Superior temporal gyrus (tissue), 1 donor: ENCODE measurements at regions not wholly inside any gene's neighbourhood (a gene's known extent, or its start where the extent isn't known, plus 50 kb on each side); places are given as distances from the start of the nearest gene placed in this dataset.
"Not testable (repeated sequence)": the region's sequence is repeated elsewhere in the genome, so short reads cannot be mapped to it uniquely, and the experiment has no call there.

Experiments
- DNase-seq: peaks from one replicate; pipeline ENCODE4 v3.0.0-alpha.2; 2016; ENCODE audit errors: extremely low spot score

DNA sequence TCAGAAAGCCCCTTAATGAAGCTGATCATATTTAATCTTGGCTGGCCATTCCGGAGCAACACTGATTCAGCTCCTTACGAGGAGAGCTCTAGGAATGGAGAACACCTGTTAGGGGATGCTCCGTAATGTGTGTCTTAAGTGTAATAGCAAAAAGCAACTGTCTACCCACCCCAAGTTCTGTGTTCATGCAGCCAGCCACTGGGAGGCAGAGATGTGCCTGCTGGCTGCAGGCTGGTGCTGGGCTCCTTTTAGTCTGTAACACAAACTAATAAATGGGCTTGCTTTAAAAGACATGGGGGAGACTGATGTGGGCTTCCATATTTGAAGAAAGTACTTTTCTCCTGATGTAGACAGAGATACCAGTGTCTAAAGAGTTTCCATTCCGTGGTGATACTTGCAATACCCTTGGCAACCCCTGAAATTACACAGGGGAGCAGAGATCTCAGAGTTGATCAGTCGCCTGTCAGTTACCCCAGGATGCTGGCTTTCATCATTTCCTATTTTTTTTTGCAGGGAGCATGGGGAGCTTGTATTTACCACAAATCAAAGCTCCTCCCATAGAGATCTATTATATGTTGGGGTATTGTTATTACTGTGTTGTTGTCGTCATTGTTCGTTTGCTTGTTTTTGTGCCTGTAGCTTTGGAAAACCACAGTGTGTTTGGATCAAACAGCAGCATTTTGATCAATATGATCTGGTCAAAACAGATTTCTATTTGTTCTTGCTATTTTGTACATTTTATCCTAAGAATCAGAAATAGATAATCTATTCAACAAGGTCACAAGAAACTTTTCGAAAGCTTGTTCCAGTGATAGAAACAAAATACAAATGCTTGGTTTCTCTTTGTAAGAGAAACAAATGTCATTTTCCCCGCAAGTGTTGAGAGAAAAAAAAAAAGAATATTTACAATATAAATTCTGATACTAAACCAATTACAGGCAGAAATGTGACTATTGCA lies 65.8 kb downstream of the MTX3 start:
- no peak for DNase-seq

- no peak for DNase-seq
These were observed 67.6 kb downstream of the MTX3 start for GRCh38 chr5:79923431-79923830.

DNA sequence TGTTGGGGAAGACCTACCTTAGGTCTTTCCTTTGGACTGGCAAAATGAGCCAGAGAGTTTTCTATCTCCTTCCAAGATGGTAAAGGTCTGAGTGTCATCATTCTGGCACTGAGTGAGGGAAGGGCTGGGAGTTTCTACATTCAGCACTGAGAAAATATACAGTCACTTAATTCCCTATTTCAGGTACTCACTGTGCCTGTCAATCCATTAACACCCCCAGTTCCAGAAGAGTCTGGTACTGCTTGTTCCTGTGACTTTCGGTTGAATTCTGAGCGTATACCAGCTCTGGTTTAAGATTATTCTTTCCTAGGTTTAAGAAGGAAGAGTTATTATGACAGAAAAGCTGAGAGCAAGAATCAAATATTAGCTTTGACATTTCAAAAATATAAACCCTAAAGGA lies 68.4 kb downstream of the MTX3 start:
- no peak for DNase-seq

DNA sequence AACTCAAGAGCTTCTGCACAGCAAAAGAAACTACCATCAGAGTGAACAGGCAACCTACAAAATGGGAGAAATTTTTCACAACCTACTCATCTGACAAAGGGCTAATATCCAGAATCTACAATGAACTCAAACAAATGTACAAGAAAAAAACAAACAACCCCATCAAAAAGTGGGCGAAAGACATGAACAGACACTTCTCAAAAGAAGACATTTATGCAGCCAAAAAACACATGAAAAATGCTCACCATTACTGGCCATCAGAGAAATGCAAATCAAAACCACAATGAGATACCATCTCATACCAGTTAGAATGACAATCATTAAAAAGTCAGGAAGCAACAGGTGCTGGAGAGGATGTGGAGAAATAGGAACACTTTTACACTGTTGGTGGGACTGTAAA lies 83.6 kb downstream of the MTX3 start:
- DNase-seq: not testable (repeated sequence)

DNA sequence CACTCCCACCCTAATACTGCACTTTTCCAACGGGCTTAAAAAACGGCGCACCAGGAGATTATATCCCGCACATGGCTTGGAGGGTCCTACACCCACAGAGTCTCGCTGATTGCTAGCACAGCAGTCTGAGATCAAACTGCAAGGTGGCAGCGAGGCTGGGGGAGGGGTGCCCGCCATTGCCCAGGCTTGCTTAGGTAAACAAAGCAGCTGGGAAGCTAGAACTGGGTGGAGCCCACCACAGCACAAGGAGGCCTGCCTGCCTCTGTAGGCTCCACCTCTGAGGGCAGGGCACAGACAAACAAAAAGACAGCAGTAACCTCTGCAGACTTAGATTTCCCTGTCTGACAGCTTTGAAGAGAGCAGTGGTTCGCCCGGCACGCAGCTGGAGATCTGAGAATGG lies 88.5 kb downstream of the MTX3 start:
- not testable (repeated sequence) for DNase-seq

DNA sequence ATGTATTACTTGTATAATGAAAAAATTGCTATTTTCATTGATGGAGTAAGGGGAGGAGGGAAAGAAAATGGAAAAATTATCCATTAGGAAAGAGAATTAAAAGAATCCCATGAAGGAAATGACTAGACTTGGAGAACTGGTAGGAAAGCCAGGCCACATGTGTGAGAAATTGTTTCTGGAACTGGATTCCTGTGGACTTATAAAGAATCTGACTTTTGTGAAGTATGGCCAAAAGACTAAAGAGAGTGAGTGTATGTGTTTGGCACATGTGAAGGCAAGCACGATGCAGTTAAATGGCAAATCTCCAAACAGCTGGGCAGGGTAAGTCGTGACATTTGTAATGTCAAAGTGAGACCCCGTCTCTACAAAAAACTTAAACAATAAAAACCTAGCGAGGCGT lies 89.4 kb downstream of the MTX3 start:
- no peak for DNase-seq

DNA sequence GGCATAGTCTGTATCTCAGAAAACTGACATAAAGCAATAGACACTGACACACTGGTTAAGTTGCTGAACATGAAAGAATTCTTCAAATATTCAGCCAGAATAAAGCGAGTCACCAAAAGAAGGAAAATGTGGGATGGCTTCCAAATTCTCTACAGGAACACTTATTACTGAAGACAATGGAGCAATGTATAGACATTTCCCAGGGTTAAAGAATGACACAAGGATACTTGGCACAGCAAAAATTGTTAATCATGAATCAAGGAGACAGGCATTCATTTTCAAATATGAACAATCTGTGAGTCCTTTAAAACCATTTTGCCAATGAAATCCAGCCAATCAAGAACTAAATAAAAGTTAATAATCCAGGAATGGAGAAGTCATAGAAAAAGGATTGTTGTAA lies 92.5 kb downstream of the MTX3 start:
- no peak for DNase-seq

GRCh38 chr5:79893976-79894375 lies 97.1 kb downstream of the MTX3 start:
- DNase-seq: no peak

DNA sequence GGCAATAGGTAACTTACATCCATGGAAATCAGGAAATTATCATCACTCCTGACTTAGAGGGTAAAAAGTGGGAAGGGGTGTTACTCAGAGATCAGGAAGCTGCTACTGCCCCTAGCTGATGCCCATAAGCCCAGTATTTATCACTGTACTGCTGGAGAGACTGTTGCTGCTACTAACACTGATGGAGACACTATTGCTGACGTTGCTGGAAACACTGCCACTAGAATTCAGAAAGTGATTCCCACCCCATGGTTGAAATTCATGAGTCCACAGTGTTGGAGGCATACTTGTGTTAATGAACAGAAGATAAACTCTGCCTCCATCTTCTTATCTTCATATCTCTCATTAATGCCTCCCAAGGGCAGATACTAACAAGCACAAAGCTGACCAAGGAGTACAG lies 97.6 kb downstream of the MTX3 start:
- no peak for DNase-seq

DNA sequence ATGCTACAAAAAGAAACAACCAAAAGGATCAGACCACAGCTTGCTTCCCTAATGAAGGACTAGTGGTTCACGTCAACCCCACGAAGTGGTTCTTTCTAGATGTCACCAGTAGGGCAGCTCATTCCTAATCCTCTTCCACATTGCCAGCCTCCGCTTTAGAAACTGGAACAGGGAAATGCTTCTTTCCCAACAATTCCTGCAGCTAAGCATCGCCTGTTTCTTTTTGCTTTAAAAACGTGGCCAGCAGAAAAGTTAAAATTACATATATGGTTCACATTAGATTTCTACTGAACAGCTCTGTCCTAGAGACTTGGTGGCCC lies 100.2 kb downstream of the MTX3 start:
- no peak for DNase-seq

DNA sequence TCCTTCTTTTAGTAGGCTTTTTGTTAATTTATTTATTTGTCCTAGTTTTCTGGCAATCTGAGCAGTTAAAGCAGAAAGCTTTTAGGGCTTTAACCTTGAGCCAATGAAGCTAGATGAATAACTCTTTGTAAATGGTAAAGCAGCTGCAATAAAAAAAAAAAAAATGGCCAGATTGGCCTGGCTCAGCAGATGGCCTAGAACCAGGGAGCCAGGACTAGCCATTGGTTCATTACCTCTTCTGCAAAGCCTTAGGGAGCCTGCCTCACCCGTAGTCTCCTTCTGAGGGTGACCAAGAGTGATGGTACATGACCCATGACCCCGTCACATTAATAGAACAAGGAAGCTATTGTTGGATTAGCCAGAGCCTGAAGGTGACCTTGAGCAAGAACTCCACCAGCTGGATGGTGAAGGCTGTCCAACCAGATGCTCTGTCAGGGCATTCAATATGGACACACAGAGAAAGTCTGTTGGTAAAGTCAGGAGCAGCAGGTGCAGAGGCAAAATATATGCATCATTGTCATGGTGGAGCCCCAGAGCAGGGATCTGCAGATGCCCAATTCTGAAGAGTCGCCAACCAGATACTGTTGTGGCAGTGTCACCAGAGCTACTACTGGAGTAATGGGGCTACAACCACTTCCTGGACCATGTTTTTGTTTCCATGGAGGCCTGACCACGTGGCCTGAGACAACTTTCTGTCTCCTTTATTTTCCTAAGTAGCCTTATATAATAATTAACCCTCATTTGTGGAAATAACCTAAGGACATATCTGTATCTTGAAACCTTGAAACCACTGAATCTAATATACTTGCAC lies 100.7 kb downstream of the MTX3 start:
- no peak for DNase-seq

- DNase-seq: no peak
These were observed 102.4 kb downstream of the MTX3 start for GRCh38 chr5:79888643-79889042.

DNA sequence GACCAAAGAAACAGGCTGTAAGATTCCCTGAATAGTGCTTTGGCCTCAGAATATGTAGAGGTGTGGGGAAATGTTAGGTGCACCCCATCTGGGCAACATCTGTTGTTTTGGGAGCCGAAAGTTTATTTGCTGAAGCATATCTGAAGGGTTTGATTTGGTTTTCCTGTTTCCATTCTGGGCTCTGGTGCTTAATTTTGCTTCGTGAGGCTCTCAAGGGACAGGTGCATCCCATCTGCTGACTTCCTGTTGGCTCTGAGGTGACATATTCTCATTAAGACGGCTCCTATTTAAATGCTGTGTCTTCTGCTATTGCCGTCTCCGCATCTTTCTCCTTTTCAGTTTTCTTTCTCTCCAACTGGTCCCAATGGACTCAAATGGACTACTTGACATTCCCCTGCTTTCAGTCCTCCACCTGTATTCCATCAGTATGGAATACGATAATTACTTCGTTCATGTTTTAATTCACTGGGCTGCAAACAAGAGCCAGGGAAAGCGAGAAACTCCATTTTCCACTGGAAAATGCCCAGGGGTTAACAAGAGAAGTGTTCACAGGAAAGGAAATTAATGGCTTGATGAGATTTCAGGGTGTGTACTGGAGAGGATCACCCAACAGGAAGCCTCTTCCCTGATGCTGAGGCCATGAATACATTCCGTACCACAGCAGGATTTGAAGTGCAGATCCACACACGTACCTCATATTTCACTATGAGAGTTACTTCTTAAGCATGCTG lies 104.0 kb downstream of the MTX3 start:
- DNase-seq: no peak

DNA sequence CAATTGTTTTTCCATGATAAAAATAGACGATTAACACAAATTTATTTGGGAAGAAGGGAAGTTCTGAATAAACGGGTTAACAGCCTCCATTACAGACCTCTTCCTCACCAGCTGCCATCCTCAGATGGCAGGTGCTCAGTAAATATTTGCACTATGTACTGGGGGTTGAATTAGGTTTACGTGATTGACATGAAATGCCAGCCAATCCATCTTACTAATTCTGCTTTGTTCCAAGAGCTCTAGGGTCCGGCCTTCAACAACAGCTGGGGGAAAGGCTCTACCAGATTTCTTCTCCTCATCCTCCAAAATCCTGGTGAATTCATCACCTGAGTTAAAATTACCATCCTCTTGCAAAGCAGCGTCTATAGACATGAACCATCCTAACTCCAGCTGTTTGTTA lies 104.6 kb downstream of the MTX3 start:
- DNase-seq: no peak

- DNase-seq: not testable (repeated sequence)
These were observed 111.2 kb downstream of the MTX3 start for GRCh38 chr5:79879880-79880279.

GRCh38 chr5:79878721-79879336 lies 112.2 kb downstream of the MTX3 start:
- no peak for DNase-seq

DNA sequence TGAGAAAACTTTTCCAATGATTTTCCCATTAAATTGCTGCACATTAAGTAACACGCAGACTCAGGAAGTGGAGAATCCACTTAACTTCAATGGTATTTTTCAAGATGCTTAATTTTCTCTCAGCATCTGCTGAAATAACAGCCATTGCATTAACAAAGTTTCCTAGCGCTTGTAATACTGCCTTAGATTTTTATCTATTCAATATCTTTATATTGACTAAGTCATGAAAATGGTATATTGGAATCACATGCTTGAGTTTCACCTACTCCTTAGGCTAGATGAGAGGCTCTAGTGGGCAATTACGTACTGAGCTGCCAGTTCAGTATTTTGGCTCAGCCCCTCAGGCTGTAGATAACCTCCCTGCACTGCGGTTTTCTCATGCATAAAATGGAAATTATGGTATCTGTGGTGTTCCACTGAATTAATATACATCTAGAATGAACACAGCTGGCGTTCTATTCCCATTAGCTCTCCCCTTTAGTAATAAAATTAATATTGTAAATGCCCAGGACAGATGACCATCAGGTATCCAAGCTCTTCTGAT lies 112.9 kb downstream of the MTX3 start:
- DNase-seq: no peak

GRCh38 chr5:79876456-79876855 lies 114.6 kb downstream of the MTX3 start:
- no peak for DNase-seq

GRCh38 chr5:79875230-79875629 lies 115.8 kb downstream of the MTX3 start:
- DNase-seq: no peak

DNA sequence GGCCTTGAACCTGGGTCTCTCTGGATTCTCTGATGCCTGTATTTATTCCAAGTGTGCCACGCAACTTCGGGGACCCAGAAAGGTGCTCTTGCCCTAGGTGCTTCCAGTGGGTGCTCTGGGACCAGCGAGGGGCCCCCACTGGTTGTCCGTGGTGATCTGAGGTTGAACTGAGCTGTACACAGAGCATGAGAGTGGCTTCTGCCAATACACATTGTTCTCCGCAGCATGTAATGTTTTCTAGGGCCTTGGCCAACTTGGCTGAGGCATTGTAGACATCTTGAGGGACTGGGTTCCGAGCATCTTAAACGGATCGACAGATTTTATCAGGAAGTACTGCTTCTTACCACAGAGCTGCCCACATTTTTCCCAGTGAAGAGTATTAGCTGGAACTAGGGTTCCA lies 117.9 kb downstream of the MTX3 start:
- no peak for DNase-seq

- no peak for DNase-seq
These were observed 118.8 kb downstream of the MTX3 start for GRCh38 chr5:79872291-79872690.
